Epithelial cell of esophagus (primary cell): ENCODE measurements at regions not wholly inside any gene's neighbourhood (a gene's known extent, or its start where the extent isn't known, plus 50 kb on each side); places are given as distances from the start of the nearest gene placed in this dataset.
A peak's percentile ranks its signal among the peaks of the same experiment; 100 is the strongest.

Experiments
- DNase-seq: peaks from one replicate; pipeline ENCODE4 v3.0.0; 2010; ENCODE audit warnings: low read depth
- H3K4me3 ChIP-seq: 2 replicates; pipeline ENCODE4 v1.5.1; 2011; ENCODE audit warnings: mild to moderate bottlenecking, low read length, control low read depth
- TF ChIP-seq, protein P1 (sequence below): IDR thresholded peaks from 2 replicates; pipeline ENCODE4 v1.5.1; 2011; ENCODE audit warnings: low read depth, mild to moderate bottlenecking, low read length, control low read depth, inconsistent platforms; ENCODE audit not compliant: insufficient read depth; ENCODE audit errors: missing control alignments

- DNase-seq, result no peak
- no peak overlapping the region for H3K4me3 ChIP-seq
- TF ChIP-seq, protein P1, sequence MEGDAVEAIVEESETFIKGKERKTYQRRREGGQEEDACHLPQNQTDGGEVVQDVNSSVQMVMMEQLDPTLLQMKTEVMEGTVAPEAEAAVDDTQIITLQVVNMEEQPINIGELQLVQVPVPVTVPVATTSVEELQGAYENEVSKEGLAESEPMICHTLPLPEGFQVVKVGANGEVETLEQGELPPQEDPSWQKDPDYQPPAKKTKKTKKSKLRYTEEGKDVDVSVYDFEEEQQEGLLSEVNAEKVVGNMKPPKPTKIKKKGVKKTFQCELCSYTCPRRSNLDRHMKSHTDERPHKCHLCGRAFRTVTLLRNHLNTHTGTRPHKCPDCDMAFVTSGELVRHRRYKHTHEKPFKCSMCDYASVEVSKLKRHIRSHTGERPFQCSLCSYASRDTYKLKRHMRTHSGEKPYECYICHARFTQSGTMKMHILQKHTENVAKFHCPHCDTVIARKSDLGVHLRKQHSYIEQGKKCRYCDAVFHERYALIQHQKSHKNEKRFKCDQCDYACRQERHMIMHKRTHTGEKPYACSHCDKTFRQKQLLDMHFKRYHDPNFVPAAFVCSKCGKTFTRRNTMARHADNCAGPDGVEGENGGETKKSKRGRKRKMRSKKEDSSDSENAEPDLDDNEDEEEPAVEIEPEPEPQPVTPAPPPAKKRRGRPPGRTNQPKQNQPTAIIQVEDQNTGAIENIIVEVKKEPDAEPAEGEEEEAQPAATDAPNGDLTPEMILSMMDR, result no peak
Measured at GRCh38 chr5:120016717-120017382, 387.5 kb downstream of the FAM170A start.

DNA sequence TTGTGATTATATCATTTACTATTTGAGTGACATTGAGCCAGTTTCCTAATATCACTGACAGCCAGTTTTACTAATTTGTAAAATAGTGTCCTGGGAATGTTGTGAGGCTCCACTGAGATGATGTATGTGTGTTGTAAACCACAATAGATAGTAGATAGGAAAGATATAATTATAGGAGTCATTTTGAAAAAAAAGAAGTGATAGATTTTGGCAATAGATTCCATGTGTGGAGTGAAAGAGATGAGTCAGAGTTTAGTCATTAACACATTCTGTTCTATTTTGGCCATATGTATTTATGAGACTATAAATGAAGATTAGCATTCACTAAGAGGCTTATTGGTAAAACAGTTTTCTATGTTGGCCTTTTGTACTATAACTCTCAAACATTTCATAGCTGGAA lies 388.2 kb downstream of the FAM170A start:
- TF ChIP-seq, protein P1, result no peak
- H3K4me3 ChIP-seq, result no peak overlapping the region
- peak; percentile 54 for DNase-seq

DNA sequence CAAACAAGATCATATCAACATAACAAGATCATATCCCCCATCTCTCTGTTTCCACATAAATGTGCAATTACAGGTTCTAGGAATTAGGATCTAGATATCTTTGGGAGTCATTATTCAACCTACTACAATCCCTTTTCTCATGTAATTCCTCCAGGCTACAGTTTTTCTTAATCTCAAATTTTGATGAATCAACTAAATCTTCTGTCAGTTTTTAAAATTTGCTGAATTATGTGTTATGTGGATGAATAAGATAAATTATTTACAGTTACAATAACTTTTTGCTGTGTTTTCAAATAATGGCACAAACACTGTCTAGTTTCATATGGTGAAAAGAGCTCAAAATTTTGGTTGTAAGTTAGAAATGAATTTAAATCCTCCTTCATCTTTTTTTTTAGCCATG lies 405.8 kb downstream of the FAM170A start:
- DNase-seq, result no peak
- no peak overlapping the region for H3K4me3 ChIP-seq
- TF ChIP-seq, protein P1, result no peak

- TF ChIP-seq, protein P1, result no peak
- H3K4me3 ChIP-seq, result no peak overlapping the region
- no peak for DNase-seq
Measured at GRCh38 chr5:120035815-120036577, 406.6 kb downstream of the FAM170A start.

GRCh38 chr5:120037451-120037850 lies 408.1 kb downstream of the FAM170A start:
- DNase-seq, result no peak
- H3K4me3 ChIP-seq, result no peak overlapping the region
- TF ChIP-seq, protein P1, result no peak

DNA sequence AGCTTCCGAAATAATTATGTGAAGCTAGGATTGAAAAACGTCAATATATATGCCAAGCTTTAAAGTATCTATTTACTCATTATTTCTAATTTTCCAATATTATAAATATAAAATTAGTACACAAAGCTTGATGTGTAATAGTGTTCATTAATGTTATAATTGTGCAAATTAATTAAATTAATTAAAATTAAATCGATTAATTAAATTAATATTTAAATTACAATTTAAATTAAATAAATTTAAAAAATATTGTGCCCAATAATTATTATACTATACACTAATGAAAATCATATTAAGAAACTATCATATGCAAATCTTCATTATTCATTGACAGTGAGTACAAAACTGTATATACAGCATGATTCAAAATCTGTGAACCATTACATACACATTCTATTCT lies 409.8 kb downstream of the FAM170A start:
- TF ChIP-seq, protein P1, result no peak
- no peak overlapping the region for H3K4me3 ChIP-seq
- DNase-seq, result no peak
